Heart left ventricle (tissue), 16 donors: ENCODE measurements at regions not wholly inside any gene's neighbourhood (a gene's known extent, or its start where the extent isn't known, plus 50 kb on each side); places are given as distances from the start of the nearest gene placed in this dataset.
A peak's percentile ranks its signal among the peaks of the same experiment; 100 is the strongest.

Experiments used
- ATAC-seq, 4 donors: fragments of 200-7000 bp; cut with Tn5 transposase; one replicate each; pipeline ENCODE4 v1.9.1; 2020 to 2022; ENCODE audit warnings: moderate library complexity in 4 of 4, mild to moderate bottlenecking in 3 of 4, moderate number of reproducible peaks in 1 of 4
- DNase-seq, 5 donors: peaks; one replicate each; pipeline ENCODE4 v3.0.0-alpha.2; 2020
- H3K27ac ChIP-seq, 12 donors: fragments of 200-600 bp; sonication (generic) in 4 of 12; one replicate each; pipeline versions ENCODE4 v1.5.0 to v1.8.0; 2016 to 2022; ENCODE audit warnings: mild to moderate bottlenecking in 2 of 12
- H3K27me3 ChIP-seq, 9 donors: fragments of 200-600 bp; sonication (generic) in 2 of 9; one replicate each; pipeline versions ENCODE4 v1.5.1 to v1.8.0; 2016 to 2022; ENCODE audit warnings: mild to moderate bottlenecking in 3 of 9
- H3K36me3 ChIP-seq, 9 donors: fragments of 200-600 bp; sonication (generic) in 2 of 9; one replicate each; pipeline versions ENCODE4 v1.5.0 to v1.8.0; 2018 to 2022; ENCODE audit warnings: mild to moderate bottlenecking in 2 of 9
- H3K4me1 ChIP-seq, 12 donors: fragments of 200-600 bp; sonication (generic) in 4 of 12; one replicate each; pipeline versions ENCODE4 v1.5.0 to v1.8.0; 2016 to 2022; ENCODE audit warnings: mild to moderate bottlenecking in 3 of 12
- H3K4me3 ChIP-seq, 12 donors: fragments of 200-600 bp; sonication (generic) in 4 of 12; one replicate each; pipeline versions ENCODE4 v1.5.0 to v1.8.0; 2017 to 2022; ENCODE audit warnings: mild to moderate bottlenecking in 9 of 12, moderate library complexity in 4 of 12
- H3K9me3 ChIP-seq, 12 donors: fragments of 200-600 bp; sonication (generic) in 4 of 12; one replicate each; pipeline versions ENCODE4 v1.5.0 to v1.8.0; 2016 to 2022; ENCODE audit warnings: mild to moderate bottlenecking in 1 of 12
- POLR2A ChIP-seq, 2 donors: fragments of 450-650 bp; IDR thresholded peaks; one replicate each; pipeline ENCODE4 v1.6.1; 2017; ENCODE audit warnings: antibody characterized with exemption in 2 of 2, mild to moderate bottlenecking in 2 of 2, moderate library complexity in 2 of 2
- WGBS, 4 donors: extraction: QIAGEN DNeasy Blood & Tissue Kit in 2 of 4; methylation state at CpG; one replicate each; pipeline versions ENCODE4 v1.1.5 to v1.1.7; 2013 to 2018; 5-methylcytosine and 5-hydroxymethylcytosine counted together
- intact Hi-C, 10 donors: fragments of 100-400 bp; cut with DNase I; formaldehyde crosslinking; loops; one replicate each; pipeline versions ENCODE4 v1.11.1 to v1.14.2; 2022
- TF ChIP-seq, protein P1 (sequence below), 12 donors: fragments of 200-600 bp; sonication (generic) in 4 of 12; IDR thresholded peaks; one replicate each; pipeline versions ENCODE4 v1.5.0 to v1.8.0; 2018 to 2022; ENCODE audit warnings: antibody characterized with exemption in 12 of 12, mild to moderate bottlenecking in 5 of 12
- donor health status: ischemic (EF 13 %, LVEDD 7.1; RV severe dilation, severe dysfunction).
- donor health status: healthy with polysubstance abuse.
- donor health status: DM: no; HTN: yes; CAD: no.
- donor health status: DM: no; HTN: no; CAD: no.
- donor health status: ischemic (EF 25% LVEDD 6.9; RV normal size, moderate dysfunction).
- donor health status: ischemic (EF 25% LVEDD 5.7; RV mildly dilated, moderate dysfunction).
- donor health status: healthy.
- donor health status: DM: yes; HTN: yes; CAD: no.
- donor health status: ischemic (EF 35%, LVEDD 5.7; RV mildly dilated, moderate dysfunction).
- donor health status: nonischemic (EF 11% LVEDD 7.7; RV severe dilation, severe dysfunction).
- donor health status: DM: yes; HTN: yes; CAD: no.
- donor health status: PGD.
- donor health status: ischemic (EF 29% LVEDD 5.4; RV normal size, mild dysfunction).
- donor health status: nonischemic (EF 23%, LVEDD 6.1; RV moderate dilation, normal function).

GRCh38 chr9:13932528-13933267 lies 381.2 kb downstream of the NFIB start:
- peak in 2 of 4 donors; percentile 33 to 48 for ATAC-seq
- peaks cover 0 to 15% (median 4%) of the 10 kb centered on the region in 12 donors for H3K4me1 ChIP-seq
- H3K27me3 ChIP-seq, result no peaks in the 10 kb centered on the region
- no peak for TF ChIP-seq POLR2A (IDR thresholded peaks at IDR 0.05)
- TF ChIP-seq, protein P1, sequence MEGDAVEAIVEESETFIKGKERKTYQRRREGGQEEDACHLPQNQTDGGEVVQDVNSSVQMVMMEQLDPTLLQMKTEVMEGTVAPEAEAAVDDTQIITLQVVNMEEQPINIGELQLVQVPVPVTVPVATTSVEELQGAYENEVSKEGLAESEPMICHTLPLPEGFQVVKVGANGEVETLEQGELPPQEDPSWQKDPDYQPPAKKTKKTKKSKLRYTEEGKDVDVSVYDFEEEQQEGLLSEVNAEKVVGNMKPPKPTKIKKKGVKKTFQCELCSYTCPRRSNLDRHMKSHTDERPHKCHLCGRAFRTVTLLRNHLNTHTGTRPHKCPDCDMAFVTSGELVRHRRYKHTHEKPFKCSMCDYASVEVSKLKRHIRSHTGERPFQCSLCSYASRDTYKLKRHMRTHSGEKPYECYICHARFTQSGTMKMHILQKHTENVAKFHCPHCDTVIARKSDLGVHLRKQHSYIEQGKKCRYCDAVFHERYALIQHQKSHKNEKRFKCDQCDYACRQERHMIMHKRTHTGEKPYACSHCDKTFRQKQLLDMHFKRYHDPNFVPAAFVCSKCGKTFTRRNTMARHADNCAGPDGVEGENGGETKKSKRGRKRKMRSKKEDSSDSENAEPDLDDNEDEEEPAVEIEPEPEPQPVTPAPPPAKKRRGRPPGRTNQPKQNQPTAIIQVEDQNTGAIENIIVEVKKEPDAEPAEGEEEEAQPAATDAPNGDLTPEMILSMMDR (IDR thresholded peaks at IDR 0.05), result no peak
- no peak overlapping the region for H3K4me3 ChIP-seq
- no peaks in the 10 kb centered on the region for H3K9me3 ChIP-seq
- no peak for DNase-seq
- no peaks in the 10 kb centered on the region for H3K36me3 ChIP-seq
- H3K27ac ChIP-seq, result peak overlapping the region in 7 of 12 donors; percentile 11 to 61 (median 31)
- 41 to 44% (median 42%) methylated on average over 9 of the region's 9 CpGs for WGBS, 4 donors
- intact Hi-C loops, result loop anchor here in 1 of 10 donors (10.0 kb wide), 1 partner anchor 488 kb away; no protein-coding TSS in a partner anchor

GRCh38 chr9:13929013-13929412 lies 384.9 kb downstream of the NFIB start:
- ATAC-seq (no peak), DNase-seq (no peak)
- Histone ChIP-seq H3K36me3 (no peaks in the 10 kb centered on the region), H3K27ac (no peak overlapping the region), H3K4me1 (peaks cover 0 to 15% (median 4%) of the 10 kb centered on the region in 12 donors), H3K9me3 (peaks cover 0 to under 1% (median 0%) of the 10 kb centered on the region in 12 donors), H3K27me3 (no peaks in the 10 kb centered on the region), H3K4me3 (no peak overlapping the region)
- intact Hi-C loops, result loop anchor here in 1 of 10 donors (10.0 kb wide), 1 partner anchor 64 kb away; no protein-coding TSS in a partner anchor
- WGBS, 4 donors, result 39 to 61% (median 42%) methylated on average over 2 of the region's 2 CpGs
- TF ChIP-seq POLR2A (IDR thresholded peaks at IDR 0.05), result no peak
- TF ChIP-seq, protein P1 (IDR thresholded peaks at IDR 0.05), result no peak

DNA sequence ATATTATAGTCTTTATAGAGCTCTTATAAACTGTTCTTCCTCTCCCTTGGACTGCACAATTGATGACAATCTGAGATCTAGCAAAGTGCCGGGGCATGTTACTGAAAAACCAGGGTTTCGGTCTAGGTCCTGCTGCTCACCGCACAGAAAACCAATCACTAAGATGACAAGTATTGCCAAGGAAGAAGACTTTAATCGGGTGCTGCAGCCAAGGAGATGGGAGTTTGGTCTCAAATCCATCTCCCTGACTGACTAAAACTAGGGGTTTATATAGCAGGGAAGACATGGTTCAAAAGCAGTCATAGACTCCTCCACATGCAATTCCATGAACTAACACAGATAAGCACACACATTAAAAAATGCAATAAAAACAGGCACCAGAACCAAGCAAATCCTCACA lies 390.6 kb downstream of the NFIB start:
- ATAC-seq (no peak), DNase-seq (no peak)
- H3K4me3 ChIP-seq, result no peak overlapping the region
- H3K36me3 ChIP-seq, result no peaks in the 10 kb centered on the region
- peaks cover 0 to 15% (median 0%) of the 10 kb centered on the region in 12 donors for H3K4me1 ChIP-seq
- H3K27ac ChIP-seq, result no peak overlapping the region
- no peaks in the 10 kb centered on the region for H3K27me3 ChIP-seq
- intact Hi-C loops, result loop anchor here in 1 of 10 donors (10.0 kb wide), 1 partner anchor 59 kb away; no protein-coding TSS in a partner anchor
- peaks cover 0 to 5% (median 0%) of the 10 kb centered on the region in 12 donors for H3K9me3 ChIP-seq
- TF ChIP-seq POLR2A (IDR thresholded peaks at IDR 0.05), result no peak
- TF ChIP-seq, protein P1 (IDR thresholded peaks at IDR 0.05), result no peak
- WGBS, 4 donors, result 96 to 98% (median 98%) methylated on average over 4 of the region's 4 CpGs

DNA sequence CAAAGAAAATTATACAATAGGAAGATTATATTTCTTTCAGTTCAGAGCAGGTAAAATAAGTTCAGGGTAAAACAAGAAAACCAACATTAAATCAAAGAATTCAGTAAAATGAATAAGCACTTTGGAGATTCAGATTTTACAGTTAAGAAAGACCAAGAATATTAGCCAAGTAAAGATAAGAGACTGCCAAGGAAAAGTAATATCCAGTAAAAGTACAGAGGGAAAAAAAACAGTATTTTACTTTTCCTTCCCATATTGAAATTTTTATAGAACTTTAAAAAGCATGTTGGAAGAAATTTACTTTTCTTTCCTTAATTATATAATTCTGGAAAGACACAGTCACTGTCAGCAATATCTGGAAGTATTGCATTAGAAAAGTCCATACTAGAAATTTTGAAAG lies 393.4 kb downstream of the NFIB start:
- H3K4me3 ChIP-seq, result no peak overlapping the region
- peaks cover 0 to 19% (median 2%) of the 10 kb centered on the region in 12 donors for H3K4me1 ChIP-seq
- no peaks in the 10 kb centered on the region for H3K27me3 ChIP-seq
- no peak for TF ChIP-seq POLR2A (IDR thresholded peaks at IDR 0.05)
- TF ChIP-seq, protein P1 (IDR thresholded peaks at IDR 0.05), result no peak
- no peak for ATAC-seq
- peak overlapping the region in 5 of 12 donors; percentile 18 to 43 (median 26) for H3K27ac ChIP-seq
- DNase-seq, result no peak
- intact Hi-C loops, result loop anchor here in 1 of 10 donors (10.0 kb wide), 1 partner anchor 56 kb away; no protein-coding TSS in a partner anchor
- H3K36me3 ChIP-seq, result no peaks in the 10 kb centered on the region
- H3K9me3 ChIP-seq, result peaks cover 0 to 5% (median 0%) of the 10 kb centered on the region in 12 donors
